KOPT-K1 (cell line): ENCODE measurements at regions not wholly inside any gene's neighbourhood (a gene's known extent, or its start where the extent isn't known, plus 50 kb on each side); places are given as distances from the start of the nearest gene placed in this dataset.

ENCODE experiments used
- H3K27ac ChIP-seq: fragments of 200-600 bp; sonication (generic); 2 replicates; pipeline ENCODE4 v1.5.1; 2016; ENCODE audit warnings: antibody characterized with exemption, mild to moderate bottlenecking, low read depth, low read length; ENCODE audit not compliant: poor library complexity, severe bottlenecking
- H3K36me3 ChIP-seq: fragments of 200-600 bp; sonication (generic); 2 replicates; pipeline ENCODE4 v1.5.1; 2017; ENCODE audit warnings: antibody characterized with exemption, mild to moderate bottlenecking, low read length, moderate library complexity; ENCODE audit not compliant: insufficient read depth
- H3K9me3 ChIP-seq: fragments of 200-600 bp; sonication (generic); 2 replicates; pipeline ENCODE4 v1.5.1; 2017; ENCODE audit warnings: antibody characterized with exemption, low read length, mild to moderate bottlenecking; ENCODE audit not compliant: insufficient read depth, poor library complexity, severe bottlenecking

DNA sequence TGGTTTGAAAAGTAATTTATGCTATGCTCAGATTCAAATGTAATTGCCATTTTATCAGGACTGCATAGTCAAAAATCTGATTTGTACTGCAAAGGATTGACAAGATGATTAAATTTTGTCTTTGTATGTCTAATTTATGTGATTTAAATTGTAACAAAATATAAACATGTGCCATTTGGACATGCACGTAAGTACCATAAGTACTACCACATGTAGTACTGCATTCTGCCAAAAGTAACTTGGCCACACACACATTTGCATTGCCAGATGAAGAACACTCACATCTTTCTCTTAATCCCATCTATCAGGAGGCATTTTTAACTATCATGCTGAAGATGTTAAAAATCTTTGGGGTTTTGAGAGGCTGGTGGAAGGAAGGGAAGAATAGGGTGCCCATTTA is 133.3 kb downstream of the KLF12 start:
- H3K27ac ChIP-seq: no peak overlapping the region
- H3K9me3 ChIP-seq: no peaks in the 10 kb centered on the region
- H3K36me3 ChIP-seq: no peaks in the 10 kb centered on the region

- Histone ChIP-seq H3K9me3 (no peaks in the 10 kb centered on the region), H3K27ac (no peak overlapping the region)
These were observed 135.6 kb downstream of the KLF12 start for GRCh38 chr13:73998631-73999030.

DNA sequence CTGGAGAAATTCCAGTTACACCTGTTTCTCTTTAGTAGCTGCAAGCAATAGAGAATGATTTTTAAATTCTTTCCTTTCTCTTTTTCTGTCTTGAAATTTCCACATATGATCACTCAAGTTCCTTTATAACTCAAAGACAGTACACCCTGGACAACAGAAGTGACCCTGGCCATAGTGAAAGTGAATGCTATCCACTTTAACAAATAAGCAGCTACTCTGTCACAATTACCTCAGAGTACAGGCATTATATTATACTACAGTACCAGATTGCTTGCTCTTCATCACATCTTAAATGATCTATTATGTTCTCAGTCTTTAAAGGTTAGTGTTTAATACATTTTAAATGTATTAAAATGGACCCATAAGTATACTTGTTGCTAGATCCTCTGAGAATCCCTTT is 136.2 kb downstream of the KLF12 start:
- H3K36me3 ChIP-seq: peaks cover 11% of the 10 kb centered on the region; the same call in 1 of the 2 replicates
- H3K27ac ChIP-seq: no peak overlapping the region
- no peaks in the 10 kb centered on the region for H3K9me3 ChIP-seq

More at GRCh38 chr13:73998631-73999030, 135.6 kb downstream of the KLF12 start:
- 0 out of 2 replicates have a peak, but pooled peaks cover 7% of the 10 kb centered on the region for H3K36me3 ChIP-seq

- Histone ChIP-seq H3K27ac (no peak overlapping the region), H3K9me3 (no peaks in the 10 kb centered on the region), H3K36me3 (peaks cover 14% of the 10 kb centered on the region; the same call in 1 of the 2 replicates)
These were observed 137.6 kb downstream of the KLF12 start for GRCh38 chr13:73996569-73996968.

- Histone ChIP-seq H3K9me3 (no peaks in the 10 kb centered on the region), H3K27ac (no peak overlapping the region), H3K36me3 (peaks cover 14% of the 10 kb centered on the region; the same call in 1 of the 2 replicates)
These were observed 138.5 kb downstream of the KLF12 start for GRCh38 chr13:73995736-73996135.

DNA sequence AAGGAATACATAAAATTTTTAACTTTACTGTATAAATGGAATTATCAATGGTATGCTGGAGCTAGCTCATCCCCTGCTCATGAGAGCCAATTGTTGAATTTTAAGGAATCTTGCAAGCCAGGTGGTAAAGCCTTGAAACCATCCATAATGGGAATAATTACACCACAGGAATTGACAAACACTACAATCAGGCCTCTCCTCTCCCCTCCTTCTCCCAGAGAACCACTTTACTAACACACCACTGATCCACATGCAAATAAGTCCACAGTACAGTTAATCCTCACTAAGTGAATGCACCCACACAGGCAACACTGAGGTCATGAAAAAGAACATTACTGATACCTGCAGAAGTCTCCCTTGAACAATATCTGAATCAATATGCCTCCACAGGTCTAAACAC is 140.5 kb downstream of the KLF12 start:
- H3K36me3 ChIP-seq: peaks cover 14% of the 10 kb centered on the region; the same call in 1 of the 2 replicates
- H3K9me3 ChIP-seq: no peaks in the 10 kb centered on the region
- no peak overlapping the region for H3K27ac ChIP-seq

GRCh38 chr13:73991884-73992283 is 142.3 kb downstream of the KLF12 start:
- H3K9me3 ChIP-seq: no peaks in the 10 kb centered on the region
- peaks cover 14% of the 10 kb centered on the region; the same call in 1 of the 2 replicates for H3K36me3 ChIP-seq
- H3K27ac ChIP-seq: peak overlapping the region; percentile 66

DNA sequence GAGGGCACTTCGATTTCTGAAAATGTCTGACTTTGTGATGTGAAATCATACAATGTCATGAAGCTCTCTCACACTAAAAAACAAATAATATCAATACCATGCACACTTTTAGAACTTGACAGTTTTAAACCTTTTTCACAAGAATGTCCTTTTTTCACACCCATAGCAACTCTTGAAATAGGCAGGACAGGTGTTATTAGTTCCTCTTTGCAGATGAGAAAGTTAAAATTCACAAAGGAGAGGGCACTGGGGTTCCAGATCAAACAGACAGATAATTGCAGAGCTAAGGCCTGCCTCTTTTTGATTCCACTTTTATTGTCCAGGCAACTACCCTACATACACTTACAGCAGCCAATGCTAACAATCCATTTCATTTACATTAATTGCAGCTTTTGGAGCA is 142.8 kb downstream of the KLF12 start:
- Histone ChIP-seq H3K9me3 (no peaks in the 10 kb centered on the region), H3K27ac (peak overlapping the region; percentile 66)

GRCh38 chr13:73989244-73989843 is 144.9 kb downstream of the KLF12 start:
- Histone ChIP-seq H3K9me3 (no peaks in the 10 kb centered on the region), H3K27ac (peak overlapping the region; percentile 25), H3K36me3 (peaks cover 14% of the 10 kb centered on the region; the same call in 1 of the 2 replicates)

More for the DNA sequence above, 142.8 kb downstream of the KLF12 start:
- peaks cover 14% of the 10 kb centered on the region; the same call in 1 of the 2 replicates for H3K36me3 ChIP-seq

- Histone ChIP-seq H3K9me3 (no peaks in the 10 kb centered on the region), H3K27ac (peak overlapping the region; percentile 25)
These were observed 145.7 kb downstream of the KLF12 start for GRCh38 chr13:73988461-73988860.

DNA sequence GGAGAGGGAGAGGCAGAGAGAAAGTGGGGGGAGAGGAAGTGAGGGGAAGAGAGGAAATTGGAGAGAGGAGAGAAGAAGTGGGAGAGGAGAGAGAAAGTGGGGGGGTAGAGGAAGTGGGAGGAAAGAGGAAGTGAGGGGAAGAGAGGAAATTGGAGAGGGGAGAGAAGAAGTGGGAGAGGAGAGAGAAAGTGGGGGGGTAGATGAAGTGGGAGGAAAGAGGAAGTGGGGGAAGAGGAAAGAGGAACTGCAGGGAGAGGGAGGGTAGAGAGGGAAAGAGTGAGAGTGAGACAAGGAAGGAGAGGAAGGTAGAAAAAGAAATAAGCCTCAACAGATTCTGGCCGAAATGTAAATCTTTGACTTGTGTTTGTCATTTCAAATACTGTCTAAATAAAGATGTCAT is 146.6 kb downstream of the KLF12 start:
- Histone ChIP-seq H3K27ac (peak overlapping the region; percentile 12), H3K9me3 (no peaks in the 10 kb centered on the region), H3K36me3 (no peaks in the 10 kb centered on the region; the same call in 1 of the 2 replicates)

More at GRCh38 chr13:73988461-73988860, 145.7 kb downstream of the KLF12 start:
- H3K36me3 ChIP-seq: peaks cover 6% of the 10 kb centered on the region; the same call in 1 of the 2 replicates

GRCh38 chr13:73985783-73986182 is 148.4 kb downstream of the KLF12 start:
- no peaks in the 10 kb centered on the region for H3K9me3 ChIP-seq
- H3K27ac ChIP-seq: peak overlapping the region; percentile 88
- H3K36me3 ChIP-seq: no peaks in the 10 kb centered on the region

DNA sequence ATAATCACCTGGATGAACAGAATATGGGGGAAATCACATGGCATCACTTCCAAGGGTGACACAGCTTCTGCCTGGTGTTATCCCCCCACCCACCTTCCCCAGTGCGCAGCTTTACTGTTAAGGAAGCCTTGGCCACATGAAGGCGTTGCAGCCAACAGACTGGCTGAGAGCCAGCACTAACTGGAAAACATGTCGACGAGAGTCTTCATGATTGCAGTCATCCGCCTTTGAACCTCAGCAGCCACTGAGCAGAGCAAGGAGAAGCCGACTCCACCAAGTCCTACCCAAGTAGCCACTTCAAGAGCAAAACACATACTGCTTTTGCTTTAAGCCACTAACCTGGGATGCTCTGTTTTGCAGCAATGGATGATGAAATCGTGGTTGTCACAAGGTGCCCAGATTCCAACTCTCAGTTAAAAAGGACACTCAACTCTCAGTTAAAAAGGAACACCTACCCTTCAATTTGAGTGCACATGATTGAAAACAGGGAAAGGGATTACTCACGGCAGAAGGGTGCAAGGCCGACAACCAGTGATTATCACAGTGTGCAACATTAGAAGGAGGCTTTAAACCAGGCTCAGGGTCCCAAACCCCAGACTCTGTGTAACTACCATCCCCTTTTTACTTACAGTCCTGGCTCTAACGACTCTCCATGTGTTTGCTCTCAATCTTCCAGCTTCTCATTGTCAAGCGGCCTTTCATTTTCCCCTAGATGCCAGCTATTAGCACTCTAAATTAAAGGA is 149.1 kb downstream of the KLF12 start:
- Histone ChIP-seq H3K9me3 (no peaks in the 10 kb centered on the region), H3K27ac (peak overlapping the region; percentile 88), H3K36me3 (no peaks in the 10 kb centered on the region)

DNA sequence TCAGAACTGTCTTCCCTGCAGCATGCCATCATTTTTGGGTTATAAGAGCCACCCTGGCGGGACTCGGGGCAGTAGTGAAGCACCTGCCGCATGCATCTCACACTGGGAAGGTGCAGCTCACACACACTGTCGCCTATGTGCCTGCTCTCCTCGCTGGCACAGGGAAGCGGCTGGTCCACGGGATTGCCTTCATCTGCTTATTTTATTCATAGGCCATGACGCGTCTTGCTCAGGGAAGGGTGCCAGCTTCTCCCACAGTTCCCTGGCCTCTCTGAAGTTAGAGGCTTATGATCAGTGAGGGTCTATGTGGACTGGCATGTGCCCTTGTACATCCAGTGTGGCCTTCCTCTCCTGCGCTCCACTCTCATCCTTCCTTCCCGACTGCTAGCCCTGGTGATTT is 150.0 kb downstream of the KLF12 start:
- Histone ChIP-seq H3K27ac (peak overlapping the region; percentile 88), H3K36me3 (no peaks in the 10 kb centered on the region)

GRCh38 chr13:73983109-73983508 is 151.1 kb downstream of the KLF12 start:
- peak overlapping the region; percentile 88 for H3K27ac ChIP-seq
- no peaks in the 10 kb centered on the region for H3K36me3 ChIP-seq
- H3K9me3 ChIP-seq: no peaks in the 10 kb centered on the region

More for the DNA sequence above, 150.0 kb downstream of the KLF12 start:
- H3K9me3 ChIP-seq: no peaks in the 10 kb centered on the region
